ENCODE measurements at regions not wholly inside any gene's neighbourhood (a gene's known extent, or its start where the extent isn't known, plus 50 kb on each side); places are given as distances from the start of the nearest gene placed in this dataset.

DNA sequence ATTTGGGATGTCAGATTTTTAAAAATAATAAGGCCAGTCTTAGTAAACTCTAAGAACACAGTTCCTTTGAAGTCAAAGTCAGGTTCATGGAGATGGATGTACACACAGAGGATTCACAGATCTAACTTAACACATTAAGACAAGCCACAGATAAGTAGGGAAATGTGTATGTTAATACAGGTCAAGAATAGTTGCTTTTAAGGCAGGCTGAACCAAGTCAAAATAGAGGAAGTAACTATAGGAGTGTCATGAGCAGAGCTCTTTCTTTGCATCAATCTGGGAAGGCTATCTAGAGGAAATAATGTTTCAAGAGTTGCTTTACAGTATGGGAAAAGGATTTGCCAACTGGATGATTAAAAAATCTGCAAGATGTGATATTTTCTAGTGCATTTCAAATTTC lies 128.0 kb upstream of the FBXO11 start:
- Histone ChIP-seq H3K27ac (ENCODE audit: low read depth in 1 of 3, low read length in 2 of 3) (no peak overlapping the region), H3K4me3 (ENCODE audit: low read depth in 1 of 3, low read length in 3 of 3) (no peak overlapping the region), H3K9me3 (ENCODE audit: control insufficient read depth in 2 of 2, insufficient read depth in 1 of 2, low read depth in 1 of 2, low read length in 1 of 2) (peaks cover 0 to 3% of the 10 kb centered on the region in 2 donors), H3K36me3 (ENCODE audit: control insufficient read depth in 3 of 3, insufficient read depth in 2 of 3, low read depth in 1 of 3, low read length in 3 of 3) (no peaks in the 10 kb centered on the region), H3K27me3 (ENCODE audit: control insufficient read depth in 3 of 3, insufficient read depth in 3 of 3, low read length in 3 of 3) (peaks cover 0 to 2% (median 0%) of the 10 kb centered on the region in 3 donors), H3K4me1 (ENCODE audit: control insufficient read depth in 3 of 3, insufficient read depth in 2 of 3, low read depth in 1 of 3, low read length in 2 of 3) (no peaks in the 10 kb centered on the region)
- FAIRE-seq (no peak), DNase-seq (no peak)

DNA sequence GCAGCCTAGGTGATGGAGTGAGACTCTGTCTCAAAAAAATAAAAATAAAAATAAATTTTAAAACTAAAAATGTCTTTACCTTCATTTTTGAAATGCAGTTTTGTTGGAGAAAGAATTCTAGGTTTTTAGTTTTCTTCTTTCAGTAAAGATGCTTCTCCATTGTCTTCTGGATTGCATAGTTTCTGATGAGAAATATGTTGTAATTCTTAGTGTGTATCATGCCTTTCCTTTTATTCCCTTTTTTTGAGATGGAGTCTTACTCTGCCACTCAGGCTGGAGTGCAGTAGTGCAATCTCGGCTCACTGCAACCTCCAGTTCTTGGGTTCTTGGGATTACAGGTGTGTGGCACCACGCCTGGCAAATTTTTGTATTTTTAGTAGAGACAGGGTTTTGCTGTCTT lies 130.0 kb upstream of the FBXO11 start:
- Histone ChIP-seq H3K27me3 (ENCODE audit: control insufficient read depth in 3 of 3, insufficient read depth in 3 of 3, low read length in 3 of 3) (peaks cover 0 to 5% (median 0%) of the 10 kb centered on the region in 3 donors), H3K9me3 (ENCODE audit: control insufficient read depth in 2 of 2, insufficient read depth in 1 of 2, low read depth in 1 of 2, low read length in 1 of 2) (peaks cover 0 to 7% of the 10 kb centered on the region in 2 donors), H3K4me1 (ENCODE audit: control insufficient read depth in 3 of 3, insufficient read depth in 2 of 3, low read depth in 1 of 3, low read length in 2 of 3) (no peaks in the 10 kb centered on the region), H3K4me3 (ENCODE audit: low read depth in 1 of 3, low read length in 3 of 3) (no peak overlapping the region), H3K36me3 (ENCODE audit: control insufficient read depth in 3 of 3, insufficient read depth in 2 of 3, low read depth in 1 of 3, low read length in 3 of 3) (no peaks in the 10 kb centered on the region), H3K27ac (ENCODE audit: low read depth in 1 of 3, low read length in 2 of 3) (no peak overlapping the region)
- 88 to 94% (median 94%) methylated on average over 2 of the region's 2 CpGs for WGBS, 3 donors
- DNase-seq (no peak), FAIRE-seq (no peak)

DNA sequence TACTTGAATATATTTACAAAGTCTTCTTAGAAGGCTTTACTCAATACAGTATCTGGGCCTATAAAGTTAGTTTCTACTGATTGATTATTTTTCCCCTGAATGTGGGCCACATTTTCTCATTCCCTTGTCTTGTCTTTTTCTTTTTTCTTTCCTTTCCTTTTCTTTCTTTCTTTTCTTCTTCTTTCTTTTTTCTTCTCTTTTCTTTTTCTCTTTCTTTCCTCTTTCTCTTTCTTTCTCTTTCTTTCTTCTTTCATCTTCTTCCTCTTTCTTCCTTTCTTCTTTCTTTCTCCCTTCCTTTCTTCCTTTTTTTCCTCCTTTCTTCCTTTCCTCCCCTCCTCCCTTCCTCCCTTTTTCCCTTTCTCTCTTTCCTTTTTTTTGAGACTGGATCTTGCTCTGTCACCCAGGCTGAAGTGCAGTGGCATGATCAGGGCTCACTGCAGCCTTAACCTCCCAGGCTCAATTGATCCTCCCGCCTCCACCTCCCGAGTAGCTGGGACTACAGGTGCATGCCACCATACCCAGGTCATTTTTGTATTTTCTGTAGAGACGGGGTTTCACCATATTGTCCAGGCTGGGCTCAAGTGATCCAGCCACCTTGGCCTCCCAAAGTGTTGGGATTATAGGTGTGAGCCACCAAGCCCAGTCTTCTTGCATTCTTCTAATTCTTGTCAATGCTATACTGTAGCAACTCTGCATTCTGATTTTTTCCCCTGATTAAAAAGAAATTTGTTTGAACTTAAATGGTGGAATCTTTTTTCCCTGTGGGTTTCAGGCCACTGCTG lies 133.1 kb upstream of the FBXO11 start:
- Histone ChIP-seq H3K27me3 (ENCODE audit: control insufficient read depth in 3 of 3, insufficient read depth in 3 of 3, low read length in 3 of 3) (peaks cover 0 to 5% (median 0%) of the 10 kb centered on the region in 3 donors), H3K4me3 (ENCODE audit: low read depth in 1 of 3, low read length in 3 of 3) (no peak overlapping the region), H3K27ac (ENCODE audit: low read depth in 1 of 3, low read length in 2 of 3) (no peak overlapping the region), H3K36me3 (ENCODE audit: control insufficient read depth in 3 of 3, insufficient read depth in 2 of 3, low read depth in 1 of 3, low read length in 3 of 3) (no peaks in the 10 kb centered on the region), H3K9me3 (ENCODE audit: control insufficient read depth in 2 of 2, insufficient read depth in 1 of 2, low read depth in 1 of 2, low read length in 1 of 2) (peaks cover 0 to 7% of the 10 kb centered on the region in 2 donors), H3K4me1 (ENCODE audit: control insufficient read depth in 3 of 3, insufficient read depth in 2 of 3, low read depth in 1 of 3, low read length in 2 of 3) (no peaks in the 10 kb centered on the region)
- 80 to 91% (median 90%) methylated on average over 3 of the region's 3 CpGs for WGBS, 3 donors
- DNase-seq (no peak), FAIRE-seq (no peak)

DNA sequence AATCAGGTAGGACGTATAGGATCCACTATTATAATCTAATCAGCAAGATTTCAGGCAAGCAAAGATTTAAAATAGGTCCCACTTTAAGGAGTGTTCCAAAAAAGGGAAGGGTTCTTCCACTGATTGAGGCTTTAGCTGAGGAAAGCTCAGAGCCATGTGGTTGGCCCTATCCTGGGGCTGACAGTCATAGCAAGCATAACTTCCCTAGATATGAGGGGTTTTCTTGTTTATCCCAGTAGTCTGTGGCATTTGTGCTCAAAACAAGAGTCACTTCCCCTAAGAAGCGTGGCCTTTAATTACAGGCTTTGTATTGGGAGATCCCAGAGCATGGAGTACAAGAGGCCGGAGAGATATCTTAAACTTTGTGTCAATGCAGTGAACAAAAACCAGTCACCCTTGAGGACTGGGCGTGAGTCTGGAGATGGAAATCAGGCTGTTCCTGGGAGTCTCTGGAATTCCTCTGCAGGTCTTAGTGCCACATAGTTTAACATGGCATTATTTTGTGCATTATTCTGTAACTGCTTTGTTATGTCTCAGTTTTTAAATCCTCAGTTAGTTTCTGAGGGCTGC lies 136.9 kb upstream of the FBXO11 start:
- FAIRE-seq, result no peak
- WGBS, 3 donors, result 76 to 81% (median 78%) methylated on average over 4 of the region's 4 CpGs
- Histone ChIP-seq H3K27me3 (ENCODE audit: control insufficient read depth in 3 of 3, insufficient read depth in 3 of 3, low read length in 3 of 3) (peaks cover 0 to 3% (median 0%) of the 10 kb centered on the region in 3 donors), H3K4me1 (ENCODE audit: control insufficient read depth in 3 of 3, insufficient read depth in 2 of 3, low read depth in 1 of 3, low read length in 2 of 3) (no peaks in the 10 kb centered on the region), H3K27ac (ENCODE audit: low read depth in 1 of 3, low read length in 2 of 3) (no peak overlapping the region), H3K36me3 (ENCODE audit: control insufficient read depth in 3 of 3, insufficient read depth in 2 of 3, low read depth in 1 of 3, low read length in 3 of 3) (no peaks in the 10 kb centered on the region), H3K9me3 (ENCODE audit: control insufficient read depth in 2 of 2, insufficient read depth in 1 of 2, low read depth in 1 of 2, low read length in 1 of 2) (peaks cover 0 to 4% of the 10 kb centered on the region in 2 donors), H3K4me3 (ENCODE audit: low read depth in 1 of 3, low read length in 3 of 3) (no peak overlapping the region)
- no peak for DNase-seq

DNA sequence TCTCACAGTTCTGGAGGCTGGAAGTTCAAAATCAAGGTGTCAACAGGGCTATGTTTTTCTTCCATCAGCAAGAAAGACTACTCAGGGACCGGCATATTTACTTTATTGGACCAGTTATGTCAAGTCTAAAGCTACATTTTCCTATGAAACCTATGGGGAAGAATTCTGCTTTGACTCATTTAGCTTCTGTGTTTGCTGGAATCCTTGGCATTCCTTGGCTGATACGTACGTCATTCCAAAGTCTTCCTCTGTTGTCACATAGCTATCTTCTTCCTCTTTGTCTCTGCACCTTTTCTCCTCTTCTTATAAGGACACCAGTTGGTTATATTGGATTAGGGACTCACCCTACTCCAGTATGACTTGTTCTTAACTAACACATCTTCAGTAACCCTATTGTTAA lies 137.4 kb upstream of the FBXO11 start:
- Histone ChIP-seq H3K9me3 (ENCODE audit: control insufficient read depth in 2 of 2, insufficient read depth in 1 of 2, low read depth in 1 of 2, low read length in 1 of 2) (peaks cover 0 to 4% of the 10 kb centered on the region in 2 donors), H3K27ac (ENCODE audit: low read depth in 1 of 3, low read length in 2 of 3) (no peak overlapping the region), H3K36me3 (ENCODE audit: control insufficient read depth in 3 of 3, insufficient read depth in 2 of 3, low read depth in 1 of 3, low read length in 3 of 3) (no peaks in the 10 kb centered on the region), H3K4me3 (ENCODE audit: low read depth in 1 of 3, low read length in 3 of 3) (no peak overlapping the region), H3K27me3 (ENCODE audit: control insufficient read depth in 3 of 3, insufficient read depth in 3 of 3, low read length in 3 of 3) (peaks cover 0 to 3% (median 0%) of the 10 kb centered on the region in 3 donors), H3K4me1 (ENCODE audit: control insufficient read depth in 3 of 3, insufficient read depth in 2 of 3, low read depth in 1 of 3, low read length in 2 of 3) (no peaks in the 10 kb centered on the region)
- FAIRE-seq, result no peak
- 78 to 94% (median 82%) methylated on average over 3 of the region's 3 CpGs for whole genome bisulfite sequencing, 3 donors
- DNase-seq, result no peak

DNA sequence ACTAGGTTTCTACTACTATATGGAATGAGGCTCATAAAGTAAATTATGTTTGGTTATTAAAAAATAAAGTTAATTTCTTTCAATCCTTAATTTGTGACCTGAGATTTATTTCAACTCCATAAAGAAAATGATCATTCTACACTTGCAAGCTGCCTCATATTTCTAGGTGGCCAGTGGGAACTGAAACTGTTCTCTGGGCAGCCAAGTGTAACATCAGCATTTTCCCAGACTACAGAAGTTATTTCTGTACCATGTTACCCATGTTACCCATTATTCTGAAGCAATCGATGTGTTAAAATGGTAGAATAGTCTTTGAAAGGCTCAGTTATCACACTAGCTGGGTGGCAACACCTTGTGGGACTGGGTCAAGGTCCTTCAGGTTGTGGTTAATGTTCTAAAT lies 139.3 kb upstream of the FBXO11 start:
- H3K9me3 ChIP-seq (ENCODE audit: control insufficient read depth in 2 of 2, insufficient read depth in 1 of 2, low read depth in 1 of 2, low read length in 1 of 2), result no peaks in the 10 kb centered on the region
- H3K4me3 ChIP-seq (ENCODE audit: low read depth in 1 of 3, low read length in 3 of 3), result no peak overlapping the region
- H3K4me1 ChIP-seq (ENCODE audit: control insufficient read depth in 3 of 3, insufficient read depth in 2 of 3, low read depth in 1 of 3, low read length in 2 of 3), result no peaks in the 10 kb centered on the region
- FAIRE-seq, result no peak
- 73 to 88% (median 75%) methylated on average over 1 of the region's 1 CpG for WGBS, 3 donors
- DNase-seq, result no peak
- no peaks in the 10 kb centered on the region for H3K27me3 ChIP-seq (ENCODE audit: control insufficient read depth in 3 of 3, insufficient read depth in 3 of 3, low read length in 3 of 3)
- no peak overlapping the region for H3K27ac ChIP-seq (ENCODE audit: low read depth in 1 of 3, low read length in 2 of 3)
- H3K36me3 ChIP-seq (ENCODE audit: control insufficient read depth in 3 of 3, insufficient read depth in 2 of 3, low read depth in 1 of 3, low read length in 3 of 3), result no peaks in the 10 kb centered on the region

DNA sequence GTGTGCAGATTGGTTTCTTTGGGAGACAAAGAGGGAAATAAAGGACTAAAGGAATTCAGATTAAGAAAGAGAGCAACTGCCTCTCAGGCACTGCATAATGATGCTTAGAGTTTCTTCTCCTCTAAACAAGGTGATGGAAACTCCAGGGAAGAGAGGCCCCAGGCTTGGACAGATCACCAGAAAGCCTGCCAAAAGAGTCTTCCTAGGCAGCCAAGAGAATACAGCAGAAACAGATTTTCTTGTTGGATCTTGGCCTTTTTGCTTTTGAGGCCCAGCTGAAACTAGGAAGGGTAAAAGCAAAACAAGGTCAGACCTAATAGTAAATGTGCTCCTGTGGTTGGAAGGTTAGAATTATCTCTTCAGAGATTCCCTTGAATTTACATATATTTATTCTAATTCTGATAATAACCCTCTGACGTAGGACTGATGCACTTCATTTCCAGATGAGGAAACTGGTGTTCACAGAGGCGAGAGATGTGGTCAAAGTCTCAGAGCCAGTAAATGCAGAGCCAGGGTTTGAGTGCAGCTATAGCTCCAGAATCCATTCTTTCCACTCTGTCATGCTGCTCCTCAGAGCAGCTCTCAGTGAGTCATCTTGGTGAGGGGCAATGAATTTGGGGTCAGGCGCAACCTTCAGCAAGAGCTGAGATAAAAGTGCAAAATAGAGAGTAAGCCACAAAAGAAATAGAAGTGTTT lies 142.3 kb upstream of the FBXO11 start:
- Histone ChIP-seq H3K4me1 (ENCODE audit: control insufficient read depth in 3 of 3, insufficient read depth in 2 of 3, low read depth in 1 of 3, low read length in 2 of 3) (no peaks in the 10 kb centered on the region), H3K9me3 (ENCODE audit: control insufficient read depth in 2 of 2, insufficient read depth in 1 of 2, low read depth in 1 of 2, low read length in 1 of 2) (no peaks in the 10 kb centered on the region), H3K27me3 (ENCODE audit: control insufficient read depth in 3 of 3, insufficient read depth in 3 of 3, low read length in 3 of 3) (no peaks in the 10 kb centered on the region), H3K27ac (ENCODE audit: low read depth in 1 of 3, low read length in 2 of 3) (no peak overlapping the region), H3K4me3 (ENCODE audit: low read depth in 1 of 3, low read length in 3 of 3) (no peak overlapping the region), H3K36me3 (ENCODE audit: control insufficient read depth in 3 of 3, insufficient read depth in 2 of 3, low read depth in 1 of 3, low read length in 3 of 3) (no peaks in the 10 kb centered on the region)
- no peak for FAIRE-seq
- 79 to 89% (median 89%) methylated on average over 3 of the region's 3 CpGs for WGBS, 3 donors
- DNase-seq, result no peak

DNA sequence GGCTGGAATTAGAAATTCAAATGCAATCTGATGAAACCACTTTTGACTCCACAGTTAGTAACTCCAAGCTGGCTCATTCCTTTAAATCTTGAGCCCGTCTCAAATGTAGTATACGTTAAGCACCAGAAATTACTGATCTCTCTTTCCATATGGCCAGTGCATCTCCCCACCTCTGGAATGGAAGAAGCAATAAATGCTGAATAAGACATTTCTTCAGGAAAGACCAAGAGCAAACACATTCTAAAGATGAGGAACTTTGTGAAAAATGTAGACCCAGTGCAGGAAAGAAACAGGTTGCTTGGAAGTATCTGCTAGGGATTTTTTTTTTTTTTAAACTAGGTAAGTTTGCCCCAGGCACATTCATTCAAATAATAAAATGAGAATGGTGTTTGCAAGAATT lies 143.1 kb upstream of the FBXO11 start:
- H3K9me3 ChIP-seq (ENCODE audit: control insufficient read depth in 2 of 2, insufficient read depth in 1 of 2, low read depth in 1 of 2, low read length in 1 of 2), result no peaks in the 10 kb centered on the region
- H3K36me3 ChIP-seq (ENCODE audit: control insufficient read depth in 3 of 3, insufficient read depth in 2 of 3, low read depth in 1 of 3, low read length in 3 of 3), result no peaks in the 10 kb centered on the region
- no peak for FAIRE-seq
- 85 to 97% (median 89%) methylated on average over 2 of the region's 2 CpGs for WGBS, 3 donors
- no peak overlapping the region for H3K4me3 ChIP-seq (ENCODE audit: low read depth in 1 of 3, low read length in 3 of 3)
- H3K27ac ChIP-seq (ENCODE audit: low read depth in 1 of 3, low read length in 2 of 3), result no peak overlapping the region
- no peak for DNase-seq
- no peaks in the 10 kb centered on the region for H3K4me1 ChIP-seq (ENCODE audit: control insufficient read depth in 3 of 3, insufficient read depth in 2 of 3, low read depth in 1 of 3, low read length in 2 of 3)
- no peaks in the 10 kb centered on the region for H3K27me3 ChIP-seq (ENCODE audit: control insufficient read depth in 3 of 3, insufficient read depth in 3 of 3, low read length in 3 of 3)
